ENCODE measurements at regions not wholly inside any gene's neighbourhood (a gene's known extent, or its start where the extent isn't known, plus 50 kb on each side); places are given as distances from the start of the nearest gene placed in this dataset.

GRCh38 chr22:47376901-47377505 lies 614.6 kb downstream of the TBC1D22A start:
- TF ChIP-seq PPARA (CRISPR knock-in tag; IDR thresholded peaks at IDR 0.05; ENCODE audit: borderline replicate concordance) = no peak
- TF ChIP-seq, protein P1, sequence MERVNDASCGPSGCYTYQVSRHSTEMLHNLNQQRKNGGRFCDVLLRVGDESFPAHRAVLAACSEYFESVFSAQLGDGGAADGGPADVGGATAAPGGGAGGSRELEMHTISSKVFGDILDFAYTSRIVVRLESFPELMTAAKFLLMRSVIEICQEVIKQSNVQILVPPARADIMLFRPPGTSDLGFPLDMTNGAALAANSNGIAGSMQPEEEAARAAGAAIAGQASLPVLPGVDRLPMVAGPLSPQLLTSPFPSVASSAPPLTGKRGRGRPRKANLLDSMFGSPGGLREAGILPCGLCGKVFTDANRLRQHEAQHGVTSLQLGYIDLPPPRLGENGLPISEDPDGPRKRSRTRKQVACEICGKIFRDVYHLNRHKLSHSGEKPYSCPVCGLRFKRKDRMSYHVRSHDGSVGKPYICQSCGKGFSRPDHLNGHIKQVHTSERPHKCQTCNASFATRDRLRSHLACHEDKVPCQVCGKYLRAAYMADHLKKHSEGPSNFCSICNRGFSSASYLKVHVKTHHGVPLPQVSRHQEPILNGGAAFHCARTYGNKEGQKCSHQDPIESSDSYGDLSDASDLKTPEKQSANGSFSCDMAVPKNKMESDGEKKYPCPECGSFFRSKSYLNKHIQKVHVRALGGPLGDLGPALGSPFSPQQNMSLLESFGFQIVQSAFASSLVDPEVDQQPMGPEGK (CRISPR knock-in tag; IDR thresholded peaks at IDR 0.05; ENCODE audit: borderline replicate concordance) = no peak
- no peak for TF ChIP-seq ARNTL (CRISPR knock-in tag; IDR thresholded peaks at IDR 0.05; ENCODE audit: borderline replicate concordance, low read depth)
- TF ChIP-seq ZNF8 (CRISPR knock-in tag; IDR thresholded peaks at IDR 0.05) = no peak
- TF ChIP-seq ZFP30 (CRISPR knock-in tag; IDR thresholded peaks at IDR 0.05) = no peak
- no peak for TF ChIP-seq GLIS3 (CRISPR knock-in tag; IDR thresholded peaks at IDR 0.05)
- no peak for TF ChIP-seq ISL1 (CRISPR knock-in tag; IDR thresholded peaks at IDR 0.05)
- TF ChIP-seq CSDC2 (CRISPR knock-in tag; IDR thresholded peaks at IDR 0.05) = no peak
- no peak for TF ChIP-seq POU6F1 (CRISPR knock-in tag; IDR thresholded peaks at IDR 0.05; ENCODE audit: borderline replicate concordance, low read depth)
- TF ChIP-seq TSHZ2 (CRISPR knock-in tag; IDR thresholded peaks at IDR 0.05) = no peak
- TF ChIP-seq ZFP3 (CRISPR knock-in tag; IDR thresholded peaks at IDR 0.05) = no peak
- no peak for TF ChIP-seq ZNF70 (CRISPR knock-in tag; IDR thresholded peaks at IDR 0.05)
- no peak for TF ChIP-seq ESRRG (CRISPR knock-in tag; IDR thresholded peaks at IDR 0.05)

All from SK-N-SH treated with all-trans-retinoic acid at 6 μM for 48 hours (cell line).